RKO (cell line): ENCODE measurements at regions not wholly inside any gene's neighbourhood (a gene's known extent, or its start where the extent isn't known, plus 50 kb on each side); places are given as distances from the start of the nearest gene placed in this dataset.
A peak's percentile ranks its signal among the peaks of the same experiment; 100 is the strongest.

ENCODE experiments used
- DNase-seq: peaks from one replicate; pipeline ENCODE4 v3.0.0-alpha.2; 2016; ENCODE audit warnings: low spot score

DNA sequence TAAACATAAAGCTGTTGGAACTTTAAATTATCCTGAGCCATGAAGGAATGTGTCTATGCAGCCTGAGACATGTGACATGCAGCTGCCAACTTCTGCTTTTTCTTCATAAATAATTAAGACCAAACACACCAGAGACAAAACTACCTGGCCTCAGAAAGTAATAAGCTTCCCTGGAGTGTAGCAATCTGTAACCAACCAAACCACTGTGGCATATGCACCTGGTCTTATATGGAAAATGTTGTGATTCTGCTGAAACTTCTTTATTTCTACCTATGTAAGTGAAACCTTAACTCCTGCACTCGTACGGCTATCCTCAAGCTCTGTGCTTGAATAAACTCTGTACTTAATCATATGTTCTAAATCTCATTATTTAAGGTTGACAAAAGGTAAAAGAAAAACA is 515.0 kb downstream of the TMEM182 start:
- DNase-seq: no peak

DNA sequence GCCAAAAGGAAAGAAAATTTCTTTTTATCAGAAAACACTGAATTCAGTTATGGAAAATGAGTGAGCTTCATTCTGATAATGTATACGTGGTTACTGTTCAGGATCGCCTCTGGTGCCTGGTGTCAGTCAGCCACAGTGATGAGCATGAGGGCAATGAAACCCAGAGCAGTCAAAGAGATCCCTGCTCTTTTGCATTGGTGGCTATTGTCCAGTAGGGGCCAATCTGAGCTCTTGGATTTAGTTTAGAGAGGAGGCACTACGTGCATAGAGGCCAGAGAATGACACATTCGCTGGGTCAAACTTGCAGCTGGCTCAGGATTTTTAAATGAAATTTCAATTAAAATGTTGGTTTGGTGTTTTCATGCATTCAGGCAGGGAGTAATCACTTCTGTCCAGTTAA is 522.9 kb downstream of the TMEM182 start:
- DNase-seq: peak; percentile 33

DNA sequence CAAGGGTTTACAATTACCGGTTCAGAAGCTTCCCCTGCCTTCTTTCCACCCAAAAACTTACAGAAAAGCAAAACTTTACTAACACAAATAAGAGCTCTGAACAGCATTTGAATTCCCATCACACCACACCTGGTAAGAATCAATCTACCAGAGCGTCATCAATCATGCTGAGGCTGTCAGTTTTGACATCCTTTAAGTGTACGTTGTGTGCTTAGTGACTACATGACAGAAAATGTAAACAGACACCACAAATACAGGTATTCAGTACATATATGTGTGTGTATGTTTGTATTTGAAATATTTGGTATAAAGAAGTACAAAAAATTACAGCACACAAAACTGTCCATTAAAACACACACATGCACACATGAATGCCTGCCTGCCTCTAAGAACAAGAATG is 523.5 kb downstream of the TMEM182 start:
- no peak for DNase-seq

DNA sequence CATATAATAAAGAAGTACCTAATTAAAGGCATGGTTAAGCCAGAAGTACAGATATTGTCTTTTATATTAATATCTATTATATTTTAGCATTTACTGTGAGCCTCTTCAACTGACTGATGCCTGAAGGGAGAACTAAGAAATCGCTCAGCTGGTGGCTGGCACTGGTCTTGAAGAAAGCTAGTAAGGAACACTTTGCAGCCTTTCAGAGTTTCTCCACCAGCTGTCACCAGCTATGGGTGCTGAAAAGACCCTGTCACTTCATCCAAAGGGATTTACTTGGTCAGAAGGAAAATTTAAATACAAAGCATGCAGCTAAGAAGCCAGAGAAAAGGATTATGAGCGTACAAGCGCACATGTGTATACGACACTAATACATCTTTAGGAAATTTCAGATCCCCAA is 525.9 kb downstream of the TMEM182 start:
- DNase-seq: no peak

- no peak for DNase-seq
These were observed 526.9 kb downstream of the TMEM182 start for GRCh38 chr2:103288696-103289095.

DNA sequence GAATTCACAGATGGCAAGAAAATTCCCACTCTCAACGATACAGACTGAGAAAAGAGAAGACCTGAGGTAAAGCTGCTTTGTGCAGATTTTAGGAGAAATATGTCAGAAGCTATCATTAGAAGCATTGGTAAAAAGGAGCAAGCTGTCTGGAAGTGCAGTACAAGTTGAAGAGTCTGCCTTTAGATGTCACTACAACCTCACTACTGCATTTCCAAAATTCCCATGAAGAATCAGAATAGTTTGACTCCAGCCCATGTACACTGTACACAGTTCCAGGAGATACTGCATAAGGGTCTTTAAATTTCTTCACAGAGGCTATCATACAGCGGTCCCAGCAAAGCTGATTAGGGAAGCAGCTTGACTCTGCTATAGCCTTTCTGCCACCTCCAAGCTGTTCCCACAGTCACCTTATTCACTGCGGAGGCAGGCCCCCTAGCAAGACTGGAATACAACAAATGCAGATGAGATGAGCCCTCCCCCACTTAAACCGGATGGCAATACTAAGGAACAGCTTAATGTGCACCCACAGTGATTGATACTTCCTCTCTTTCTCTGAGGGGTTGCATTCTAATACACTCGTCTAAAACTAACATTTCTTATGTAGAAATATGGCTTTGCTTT is 527.4 kb downstream of the TMEM182 start:
- peak; percentile 6 for DNase-seq

- no peak for DNase-seq
These were observed 530.7 kb downstream of the TMEM182 start for GRCh38 chr2:103292573-103292972.

DNA sequence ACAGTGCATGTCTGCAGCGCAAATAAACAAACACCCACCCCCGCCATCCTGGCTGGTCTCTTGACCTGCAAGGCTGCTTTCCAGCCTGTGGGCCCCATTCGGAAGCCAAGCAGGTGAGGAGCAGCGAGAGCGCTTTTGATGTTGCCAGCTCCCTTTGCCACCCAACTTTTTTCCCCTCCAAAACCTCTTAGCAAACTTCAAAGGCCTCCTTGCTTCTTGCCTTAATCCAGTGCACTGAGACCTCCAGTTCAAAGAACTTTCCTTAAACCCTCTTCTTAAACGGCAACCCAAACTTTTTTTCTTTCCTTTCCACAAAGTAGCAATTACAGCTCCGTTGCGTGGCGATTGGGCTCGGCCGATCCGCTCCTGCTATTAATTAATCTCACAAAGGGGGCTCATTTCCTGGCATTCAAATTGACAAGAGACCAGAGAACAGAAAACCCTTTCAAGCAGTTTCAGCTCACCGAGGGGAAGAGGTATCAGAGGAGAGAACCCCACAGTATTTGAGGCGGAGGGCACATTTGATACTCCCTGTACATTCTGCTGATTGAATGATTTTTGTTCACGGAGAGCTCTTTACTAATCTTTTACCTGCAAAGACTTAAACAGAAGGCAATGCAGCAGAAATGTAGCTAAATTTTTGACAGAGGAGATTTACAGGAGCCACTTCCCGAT is 531.4 kb downstream of the TMEM182 start:
- no peak for DNase-seq

GRCh38 chr2:103293742-103294077 is 531.9 kb downstream of the TMEM182 start:
- no peak for DNase-seq

DNA sequence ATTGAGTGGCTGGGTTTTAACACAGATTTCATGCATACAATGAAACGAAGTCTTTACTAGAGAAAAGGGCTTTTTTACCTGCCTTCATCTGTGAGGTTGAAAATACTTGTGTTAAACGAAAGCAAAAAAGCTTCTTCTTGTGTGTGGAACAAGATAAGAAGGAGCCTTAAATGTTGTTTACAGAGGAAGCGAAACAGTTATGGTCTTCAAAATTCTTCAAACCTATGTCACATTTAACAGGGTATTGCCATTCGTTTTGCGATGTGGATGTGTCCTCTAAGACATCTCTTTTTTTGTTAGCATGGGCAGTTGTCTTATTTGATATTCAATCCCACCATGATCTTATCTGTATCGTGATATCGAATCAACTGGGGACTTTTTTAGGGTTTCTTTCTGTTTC is 532.6 kb downstream of the TMEM182 start:
- DNase-seq: no peak

DNA sequence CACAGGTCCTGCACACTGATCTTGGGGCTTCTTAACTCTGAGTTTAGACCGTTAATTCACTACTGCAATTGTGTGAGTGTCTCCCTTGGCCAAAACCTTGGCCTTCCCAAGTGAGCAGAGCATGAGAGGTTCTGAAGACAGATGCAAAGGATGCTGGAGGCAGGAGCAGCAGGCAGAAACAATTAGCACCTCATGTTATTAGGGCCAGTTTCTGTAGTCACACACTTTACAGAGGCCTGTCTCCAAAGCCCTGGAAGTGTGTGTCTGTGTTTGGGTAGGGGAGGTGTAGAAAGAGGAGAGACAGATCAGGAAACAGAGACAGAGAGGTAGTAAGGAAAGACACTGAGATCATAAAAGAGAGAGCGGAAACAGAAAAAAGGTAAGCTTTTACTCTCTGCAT is 533.8 kb downstream of the TMEM182 start:
- DNase-seq: no peak

DNA sequence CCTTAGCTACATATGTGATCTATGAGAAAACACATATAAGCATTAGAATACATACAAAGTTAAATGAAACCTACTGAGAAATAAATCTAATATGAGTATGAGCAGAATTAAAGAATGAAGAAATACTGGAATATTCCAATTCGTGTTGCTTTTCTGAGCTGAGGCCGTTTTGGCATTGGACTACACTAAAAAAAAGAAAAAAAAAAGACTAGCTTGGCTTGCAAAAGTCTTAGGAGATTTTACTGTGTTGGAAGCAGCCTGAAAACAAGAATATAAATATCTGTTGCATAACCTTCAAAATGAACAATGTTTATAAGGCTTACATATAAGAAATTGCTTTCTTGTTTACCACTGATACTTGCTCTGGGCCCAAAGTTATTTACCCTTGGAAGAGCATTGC is 562.8 kb downstream of the TMEM182 start:
- no peak for DNase-seq

- no peak for DNase-seq
These were observed 565.6 kb downstream of the TMEM182 start for GRCh38 chr2:103327386-103327785.

GRCh38 chr2:103327966-103328365 is 566.1 kb downstream of the TMEM182 start:
- no peak for DNase-seq

DNA sequence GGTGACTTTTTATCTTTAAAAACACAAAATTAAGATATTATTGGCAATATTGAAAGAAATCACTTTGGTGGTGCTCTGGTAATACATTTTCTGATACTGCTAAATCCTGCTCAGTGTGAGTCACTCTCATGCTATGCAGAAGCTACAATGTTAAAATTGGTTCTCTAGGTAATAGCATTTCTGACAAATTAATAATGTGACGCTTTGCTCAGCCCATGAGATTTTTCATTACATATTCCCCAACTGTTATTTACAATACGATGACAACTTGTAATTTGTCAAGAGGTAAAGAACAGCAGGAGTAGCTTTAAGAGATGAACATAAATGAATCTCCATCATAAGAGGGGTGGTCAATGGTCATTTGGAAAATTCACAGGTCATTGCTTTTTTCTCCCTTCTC is 573.6 kb downstream of the TMEM182 start:
- DNase-seq: no peak

DNA sequence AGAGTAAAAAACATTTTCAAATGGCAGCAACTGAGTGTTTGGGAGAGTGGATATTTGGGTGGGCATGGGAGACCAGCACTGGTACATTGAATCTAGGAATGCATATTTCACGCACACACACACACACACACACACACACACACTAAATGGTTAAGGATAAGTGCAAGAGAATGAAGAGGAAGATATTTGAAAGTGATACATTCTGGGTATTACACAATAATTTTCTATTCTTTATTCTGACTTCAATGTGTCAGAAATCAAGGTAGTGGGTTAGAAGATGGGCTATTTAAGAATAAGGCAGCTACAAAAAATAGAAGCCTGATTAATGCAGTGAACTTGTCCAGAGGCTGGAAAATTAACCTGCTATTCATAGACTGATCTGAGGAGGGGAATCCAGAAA is 577.0 kb downstream of the TMEM182 start:
- no peak for DNase-seq

DNA sequence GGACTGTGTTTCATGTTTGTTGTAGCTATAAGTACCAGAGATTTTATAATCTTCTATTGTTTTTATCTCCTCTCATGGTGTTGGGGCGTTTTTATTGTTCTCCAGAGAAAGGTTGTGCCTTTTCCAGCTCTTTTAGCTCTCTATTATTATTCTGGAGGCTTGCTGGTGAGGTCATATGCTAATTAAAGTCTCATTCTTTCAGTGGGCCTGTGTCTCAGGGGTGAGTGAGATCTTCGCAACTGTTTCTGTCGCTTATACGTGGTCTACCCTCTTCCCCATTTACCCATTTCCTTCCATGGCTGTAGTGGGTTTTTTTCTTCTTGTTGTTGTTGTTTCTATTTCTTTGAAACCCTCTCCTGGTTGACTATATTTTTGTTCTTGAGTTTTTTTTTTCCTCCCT is 584.9 kb downstream of the TMEM182 start:
- no peak for DNase-seq

GRCh38 chr2:103353774-103354173 is 591.9 kb downstream of the TMEM182 start:
- DNase-seq: no peak

DNA sequence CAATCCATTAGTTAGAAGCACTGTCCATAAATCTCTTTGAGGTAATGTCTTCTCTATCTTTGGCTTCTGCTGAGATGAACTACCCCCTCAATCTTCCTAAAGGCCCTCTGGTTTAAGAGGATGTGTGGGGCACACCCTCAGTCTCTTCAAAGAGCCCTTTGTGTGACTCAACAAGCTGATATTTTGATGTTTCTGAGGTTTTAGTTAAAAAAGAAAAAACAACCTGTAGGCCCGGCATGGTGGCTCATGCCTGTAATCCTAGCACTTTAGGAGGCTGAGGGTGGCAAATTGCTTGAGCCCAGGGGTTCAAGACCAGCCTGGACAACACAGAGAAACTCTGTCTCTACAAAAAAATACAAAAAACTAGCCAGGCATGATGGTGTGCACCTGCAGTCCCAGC is 593.5 kb downstream of the TMEM182 start:
- DNase-seq: no peak

GRCh38 chr2:103361712-103362111 is 599.9 kb downstream of the TMEM182 start:
- DNase-seq: no peak

DNA sequence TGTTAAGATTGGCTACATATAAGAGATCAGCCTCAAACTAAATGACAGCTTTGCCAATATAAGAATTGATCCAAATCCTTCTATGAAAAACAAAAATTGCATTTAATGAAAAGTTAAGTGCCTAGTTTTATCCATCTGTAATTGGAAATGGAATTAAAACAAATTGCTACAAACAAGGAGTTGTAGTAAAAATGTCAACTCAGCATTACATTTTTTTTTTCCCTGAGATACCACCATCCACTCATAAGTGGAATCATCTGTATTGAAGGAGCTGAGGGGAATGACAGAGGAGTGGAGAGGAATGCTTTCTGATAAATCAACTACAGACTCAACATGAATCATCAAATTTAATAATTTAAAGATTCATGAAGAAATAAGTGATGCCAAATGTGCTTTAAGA is 601.8 kb downstream of the TMEM182 start:
- no peak for DNase-seq

GRCh38 chr2:103364177-103364576 is 602.3 kb downstream of the TMEM182 start:
- no peak for DNase-seq

DNA sequence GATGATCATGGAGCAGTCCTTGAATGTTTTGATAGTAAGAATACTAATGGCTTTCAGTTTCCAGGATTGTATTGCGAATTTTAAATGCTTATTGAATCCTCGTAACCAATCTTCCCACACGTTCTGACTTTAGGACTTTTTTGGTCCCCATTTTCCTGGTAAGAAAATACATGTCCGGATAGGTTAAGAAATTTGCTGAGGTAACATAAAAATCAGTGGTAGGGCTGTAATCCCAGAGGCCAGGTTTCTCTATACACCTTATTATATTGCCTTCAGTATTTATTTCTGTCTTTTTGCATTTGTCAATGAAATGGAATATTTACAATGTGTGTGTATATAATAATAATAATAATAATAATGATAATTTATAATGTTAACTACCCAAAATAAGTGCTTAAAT is 603.2 kb downstream of the TMEM182 start:
- no peak for DNase-seq

DNA sequence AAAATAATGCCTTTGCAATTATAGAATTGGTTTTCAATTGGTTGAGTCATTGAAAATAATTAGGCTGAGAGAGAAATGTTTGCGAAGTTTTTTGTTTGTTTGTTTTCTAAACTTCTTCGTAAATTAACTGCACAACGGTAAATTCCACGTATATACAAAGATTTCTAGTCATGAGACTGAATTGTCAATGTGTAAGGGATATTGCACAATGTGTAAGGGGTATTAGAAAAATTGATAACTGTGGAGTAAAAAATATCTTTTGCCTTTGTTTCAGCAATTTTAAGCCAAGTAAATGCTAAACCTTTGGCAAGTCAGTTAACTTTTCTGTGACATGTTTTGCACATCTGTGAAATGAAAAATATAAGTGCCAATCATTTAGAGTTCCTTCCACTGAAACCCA is 606.0 kb downstream of the TMEM182 start:
- no peak for DNase-seq
